Lung microvascular endothelial cell (primary cell): ENCODE measurements at regions not wholly inside any gene's neighbourhood (a gene's known extent, or its start where the extent isn't known, plus 50 kb on each side); places are given as distances from the start of the nearest gene placed in this dataset.
"Not testable (repeated sequence)": the region's sequence is repeated elsewhere in the genome, so short reads cannot be mapped to it uniquely, and the experiment has no call there.

Source experiments
- DNase-seq, 2 donors: peaks; one replicate each; pipeline versions ENCODE4 v3.0.0 to v3.0.0-alpha.2; 2010; ENCODE audit warnings: low read depth in 2 of 2

DNA sequence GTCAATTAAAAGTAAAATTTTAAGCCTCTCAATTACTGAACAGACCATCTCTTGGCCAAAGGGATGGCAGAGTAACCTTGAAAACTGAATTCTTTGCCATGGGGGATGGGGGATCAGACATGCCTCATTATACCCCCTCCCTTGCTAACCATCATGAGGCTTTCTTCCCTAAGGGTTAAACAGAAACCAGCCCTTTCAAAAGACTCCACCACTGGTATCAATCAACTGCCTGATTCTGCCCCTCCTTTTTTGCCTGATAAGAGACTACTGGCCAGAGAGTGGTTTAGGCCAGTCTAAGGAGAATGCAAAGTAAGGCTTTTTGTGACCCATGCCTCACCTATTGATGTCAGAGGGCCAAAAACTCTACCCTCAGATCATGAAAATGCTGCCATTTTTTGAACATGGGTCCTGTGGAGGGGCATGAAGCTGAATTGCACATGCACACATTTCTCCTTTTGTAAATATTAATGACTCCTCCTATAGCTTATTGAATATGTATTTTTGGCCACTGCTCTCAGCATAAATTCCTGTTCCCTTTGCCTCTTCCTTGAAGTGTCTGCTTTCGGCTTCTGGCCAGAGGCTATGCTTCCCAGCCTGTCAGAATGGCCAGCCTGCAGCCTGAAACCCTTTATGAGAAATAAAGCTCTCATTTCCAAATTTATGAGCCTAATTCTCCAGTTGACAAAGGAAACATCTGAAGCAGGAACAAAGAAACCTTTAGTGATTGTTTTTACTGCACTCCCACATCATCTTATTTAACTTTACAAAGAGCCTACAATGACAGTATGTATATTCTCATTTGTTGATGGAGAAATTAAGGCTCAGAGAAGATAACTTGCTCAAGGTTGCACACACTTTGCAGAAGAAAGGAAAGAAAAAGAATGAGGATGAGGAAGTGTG lies 270.7 kb upstream of the CELF4 start:
- no peak for DNase-seq

DNA sequence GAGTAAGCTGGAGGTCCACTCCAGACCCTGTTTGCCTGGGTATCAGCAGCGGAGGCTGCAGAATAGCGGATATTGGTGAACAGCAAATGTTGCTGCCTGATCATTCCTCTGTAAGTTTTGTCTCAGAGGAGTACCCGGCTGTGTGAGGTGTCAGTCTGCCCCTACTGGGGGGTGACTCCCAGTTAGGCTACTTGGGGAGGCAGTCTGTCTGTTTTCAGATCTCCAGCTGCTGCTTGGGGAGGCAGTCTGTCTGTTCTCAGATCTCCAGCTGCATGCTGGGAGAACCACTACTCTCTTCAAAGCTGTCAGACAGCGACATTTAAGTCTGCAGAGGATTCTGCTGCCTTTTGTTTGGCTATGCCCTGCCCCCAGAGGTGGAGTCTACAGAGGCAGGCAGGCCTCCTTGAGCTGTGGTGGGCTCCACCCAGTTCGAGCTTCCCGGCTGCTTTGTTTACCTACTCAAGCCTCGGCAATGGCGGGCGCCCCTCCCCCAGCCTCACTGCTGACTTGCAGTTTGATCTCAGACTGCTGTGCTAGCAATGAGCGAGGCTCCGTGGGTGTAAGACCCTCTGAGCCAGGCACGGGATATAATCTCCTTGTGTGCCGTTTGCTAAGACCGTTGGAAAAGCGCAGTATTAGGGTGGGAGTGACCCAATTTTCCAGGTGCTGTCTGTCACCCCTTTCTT lies 266.6 kb upstream of the CELF4 start:
- DNase-seq, result not testable (repeated sequence)

DNA sequence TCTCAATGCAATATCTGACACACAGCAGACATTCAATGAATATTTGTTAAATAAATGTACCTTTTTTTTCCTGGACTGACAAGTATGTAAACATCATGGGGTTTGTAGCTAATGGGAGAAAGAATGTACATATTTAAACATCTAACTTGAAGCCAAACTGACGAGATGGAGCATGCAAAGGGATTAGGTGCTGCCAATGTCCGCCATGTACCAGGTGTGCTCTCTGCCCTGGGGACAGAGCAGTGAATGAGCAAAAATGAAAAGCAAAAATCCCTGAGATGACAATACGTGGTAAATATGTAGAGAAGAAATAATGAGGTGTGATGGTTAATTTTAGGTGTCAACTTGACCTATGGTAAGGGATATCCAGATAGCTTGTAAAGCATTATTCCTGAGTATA lies 247.4 kb upstream of the CELF4 start:
- no peak for DNase-seq

DNA sequence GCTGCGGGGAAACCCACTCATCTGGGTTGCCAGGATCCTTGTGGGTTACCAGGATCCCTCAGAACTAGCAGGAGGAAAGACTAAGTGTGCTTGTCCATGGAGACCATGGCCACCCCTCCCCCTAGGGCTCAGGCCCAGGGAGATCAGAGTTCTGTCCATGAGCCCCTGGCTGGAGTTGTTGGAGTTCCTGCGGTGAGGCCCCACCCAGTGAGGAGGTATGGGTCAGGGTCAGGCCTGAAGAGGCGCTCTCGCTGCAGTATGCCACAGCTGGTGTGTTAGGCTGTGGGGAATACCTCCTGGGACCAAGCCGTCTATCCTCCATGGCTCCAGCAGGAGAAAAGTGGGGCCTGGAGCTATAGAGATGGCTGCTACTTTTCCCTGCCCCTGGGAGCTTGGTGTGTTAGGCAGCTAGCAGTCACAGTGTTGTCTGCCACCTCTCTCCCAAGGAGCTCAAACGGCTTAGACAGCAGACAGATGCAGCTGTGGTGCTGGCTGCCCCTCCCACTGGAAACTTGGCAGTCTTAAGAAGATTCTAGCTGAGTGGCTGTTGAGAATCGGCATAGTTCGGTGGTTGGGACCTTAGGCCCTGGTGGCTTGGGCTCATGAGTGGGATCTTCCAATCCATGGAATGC lies 240.3 kb upstream of the CELF4 start:
- DNase-seq, result no peak

DNA sequence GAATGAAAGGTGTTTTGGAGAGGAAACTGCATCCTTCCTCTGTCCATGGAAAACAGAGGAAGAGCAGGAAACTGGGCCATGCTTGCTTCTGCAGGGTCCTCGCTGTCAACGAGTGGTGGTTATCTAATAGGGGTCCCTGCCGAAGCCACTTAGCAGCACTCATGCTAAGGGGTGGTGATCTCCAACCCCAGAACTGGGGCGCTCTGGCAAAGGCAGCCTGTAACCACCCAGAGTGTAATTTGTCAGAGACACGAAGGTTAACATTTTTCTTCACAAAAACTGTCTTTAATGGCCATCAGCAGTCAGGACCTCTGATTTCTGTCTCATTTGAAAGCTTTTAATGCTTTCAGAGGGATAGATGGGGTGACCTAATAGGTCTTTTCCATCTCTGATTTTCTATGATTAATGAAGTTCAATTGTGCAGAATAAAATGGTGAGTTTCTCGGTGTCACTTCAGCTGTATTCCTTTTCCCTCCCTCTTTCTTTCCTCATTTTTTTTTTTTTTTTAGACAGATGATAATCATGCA lies 231.3 kb upstream of the CELF4 start:
- no peak for DNase-seq

DNA sequence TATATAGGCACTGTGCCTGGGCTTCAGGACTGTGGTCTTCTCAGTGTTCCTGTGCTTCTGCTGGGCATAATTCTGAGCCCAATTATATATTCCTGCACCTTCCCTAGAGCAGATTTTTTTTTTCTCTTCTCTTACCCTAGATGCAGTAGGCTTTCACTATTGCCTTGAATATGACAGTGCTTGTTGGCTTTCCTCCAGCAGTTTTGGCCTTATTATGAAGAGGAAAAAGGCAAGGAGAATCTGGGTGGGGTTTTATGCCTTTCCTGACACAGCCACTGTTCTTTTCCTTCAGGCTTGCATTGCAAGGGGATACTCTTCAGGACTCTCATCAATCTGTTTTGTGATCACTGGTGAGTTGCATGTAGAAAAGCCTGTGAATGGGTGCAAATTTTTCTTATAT lies 221.9 kb upstream of the CELF4 start:
- no peak for DNase-seq

DNA sequence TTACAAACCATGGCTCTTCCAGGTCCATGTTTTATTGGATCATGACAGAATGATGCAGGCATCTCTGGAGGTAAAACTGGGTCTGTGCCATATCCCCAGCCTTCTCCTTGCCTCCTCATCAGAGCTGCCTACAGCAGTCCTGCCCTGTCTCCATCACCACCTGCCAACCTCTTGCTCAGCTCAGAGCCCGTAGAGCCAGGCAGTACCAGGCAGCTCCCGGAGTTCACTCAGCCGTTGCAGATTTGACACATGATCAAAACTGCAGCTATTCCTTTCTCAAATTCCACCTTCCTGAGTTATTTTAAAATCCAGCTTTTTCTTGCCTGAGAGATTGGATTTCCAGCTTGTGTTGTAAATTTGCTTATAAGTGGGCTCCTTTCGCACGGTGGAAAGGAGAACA lies 218.2 kb upstream of the CELF4 start:
- no peak for DNase-seq

DNA sequence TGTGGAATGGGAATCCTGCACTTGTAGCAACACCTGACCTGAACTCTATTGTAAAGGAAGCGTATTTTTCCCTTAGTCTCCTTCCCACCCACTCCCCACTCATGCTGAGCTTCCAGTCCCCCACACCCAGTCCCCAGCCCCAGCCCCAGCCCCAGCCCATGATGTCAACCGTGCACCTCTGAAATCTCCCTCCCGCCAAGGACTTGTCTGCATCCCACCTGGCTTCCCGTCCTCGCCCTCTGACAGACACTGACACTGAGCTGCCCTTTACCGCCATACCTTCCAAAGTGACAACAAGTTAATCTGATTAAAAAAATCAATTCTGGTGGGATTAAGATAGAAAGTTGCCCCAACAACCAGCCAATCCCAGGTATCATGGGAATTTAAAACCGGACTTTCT lies 213.6 kb upstream of the CELF4 start:
- no peak for DNase-seq

DNA sequence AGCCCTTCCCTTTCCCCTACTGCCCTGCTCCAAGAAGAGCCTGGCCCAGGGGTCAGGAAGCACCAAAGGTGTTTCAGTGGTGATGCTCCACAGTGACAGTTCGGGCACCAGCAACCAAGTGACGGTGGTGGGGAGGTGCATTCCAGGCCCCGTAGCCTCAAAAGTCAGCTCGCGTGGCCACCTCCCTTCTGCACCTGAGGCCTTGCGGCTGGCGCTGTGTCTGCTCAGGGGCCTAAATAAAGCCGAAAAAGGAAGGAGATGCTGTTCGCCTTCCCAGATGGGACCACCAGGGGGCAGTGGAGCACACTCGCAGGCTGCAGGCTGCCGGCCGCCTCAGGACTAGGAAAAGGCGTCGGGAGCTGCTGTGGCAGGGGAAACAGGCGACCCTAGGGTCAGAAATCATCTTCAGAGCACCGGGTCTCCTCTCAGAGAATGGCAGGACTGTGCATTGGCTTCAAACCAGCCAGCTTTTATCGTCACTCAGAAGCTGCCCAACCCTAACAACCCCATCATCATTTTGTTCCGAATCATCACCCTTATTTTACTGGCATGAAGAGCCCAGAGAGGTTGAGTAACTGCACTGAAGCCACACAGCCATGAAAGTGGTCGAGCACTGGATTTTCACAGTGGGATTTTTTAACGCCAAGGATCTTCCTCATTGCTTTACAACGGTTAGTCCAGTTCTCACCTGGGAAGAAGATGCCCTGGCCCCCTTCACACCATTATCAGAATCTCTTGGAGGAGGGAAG lies 213.0 kb upstream of the CELF4 start:
- peak; percentile 37 to 59 for DNase-seq

DNA sequence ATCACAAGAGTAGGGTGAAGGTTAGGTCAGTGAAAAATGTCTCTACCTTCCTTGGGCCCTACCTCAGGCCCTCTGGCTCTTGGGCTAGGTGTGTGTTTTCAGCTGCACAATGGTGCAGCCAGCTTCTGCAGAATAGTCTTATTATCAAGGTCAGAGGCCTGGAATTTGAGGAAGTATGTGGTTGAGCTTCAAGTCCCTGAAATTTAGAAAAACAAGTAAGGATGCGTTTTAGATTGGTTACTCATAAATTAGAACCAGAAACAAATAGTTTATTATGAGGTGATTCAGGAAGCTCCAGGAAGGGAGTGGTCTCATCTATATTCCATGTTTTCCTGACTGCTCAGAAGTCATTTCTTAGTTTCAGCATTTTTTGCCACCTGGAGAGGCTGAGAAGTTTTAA lies 204.2 kb upstream of the CELF4 start:
- DNase-seq, result no peak

DNA sequence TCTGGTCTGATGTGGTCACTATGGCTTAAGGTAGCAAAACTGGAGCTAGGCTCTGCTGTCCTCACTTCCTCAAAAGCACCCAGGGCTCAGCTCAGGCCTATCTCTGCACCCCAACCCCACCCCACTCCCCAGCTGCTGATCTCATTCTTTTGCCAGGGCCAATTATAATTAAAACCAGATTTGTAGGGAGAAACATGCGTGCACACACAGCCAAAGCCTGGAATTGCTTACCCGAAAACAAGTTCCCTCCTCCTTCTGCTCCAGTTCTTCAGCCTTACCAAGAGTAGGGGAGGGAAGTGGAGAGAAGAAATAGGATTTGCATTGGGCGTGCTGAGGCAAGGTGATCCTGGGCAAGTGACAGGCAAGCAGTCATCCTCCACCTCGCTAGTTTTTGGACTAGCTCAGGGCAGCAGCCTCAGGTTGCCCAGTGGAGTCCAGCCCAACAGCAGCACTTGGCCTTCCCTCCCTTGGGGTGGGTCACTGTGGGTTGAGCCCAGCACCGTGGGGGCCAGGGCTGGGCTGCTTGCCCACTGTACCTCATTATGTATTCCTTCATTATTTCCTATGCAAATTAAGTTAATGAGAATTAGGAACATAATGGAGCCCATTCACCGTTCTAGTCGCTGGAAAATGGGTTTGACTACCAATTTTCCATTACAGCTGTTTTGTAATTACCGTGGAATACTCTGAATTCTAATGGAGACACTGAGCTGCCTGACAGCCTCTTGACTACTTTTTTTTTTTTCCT lies 199.1 kb upstream of the CELF4 start:
- DNase-seq, result no peak

DNA sequence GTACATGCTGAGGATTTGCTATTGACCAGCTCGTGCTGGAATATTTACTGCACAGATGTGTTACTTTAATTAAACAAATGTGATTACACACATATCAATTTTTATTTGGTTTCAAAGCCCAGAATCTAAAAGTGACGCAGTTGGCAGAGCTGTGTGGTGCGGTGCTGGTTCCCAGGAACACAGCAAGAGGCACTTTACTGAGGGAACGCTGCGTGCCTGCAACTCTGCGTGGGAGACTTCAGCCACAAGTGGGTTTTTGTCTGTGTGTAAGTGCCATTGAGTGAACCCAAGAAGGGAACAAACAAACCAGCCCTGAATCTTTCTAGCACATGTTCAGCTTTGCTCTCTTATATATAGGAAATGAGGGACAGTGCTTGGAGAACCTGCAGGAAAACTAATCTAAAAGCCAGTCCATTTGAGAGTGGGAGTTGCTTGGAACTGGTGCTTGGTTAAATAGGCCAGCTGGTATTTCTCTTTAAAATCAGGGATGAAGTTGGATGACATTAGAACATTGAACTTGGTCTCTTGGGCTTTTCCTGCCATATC lies 196.6 kb upstream of the CELF4 start:
- no peak for DNase-seq

DNA sequence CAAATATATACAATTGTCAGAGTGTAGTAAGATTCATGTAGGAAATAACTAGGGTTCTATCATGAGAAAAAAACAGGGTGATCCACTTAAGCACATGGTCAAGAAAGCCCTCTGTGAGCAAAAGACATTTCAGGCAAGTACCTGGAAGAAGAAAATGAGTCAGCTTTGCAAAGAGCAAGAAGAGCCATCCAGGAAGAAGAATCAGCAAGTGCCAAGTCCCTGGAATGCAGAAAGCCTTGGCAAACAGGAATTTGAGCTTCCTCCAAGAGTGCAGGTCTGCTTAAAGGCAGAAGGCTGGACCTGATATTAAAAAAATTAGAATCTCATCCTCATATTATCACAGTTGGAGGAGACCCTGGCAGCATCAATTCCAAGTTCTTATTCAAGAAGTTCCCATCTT lies 188.5 kb upstream of the CELF4 start:
- no peak for DNase-seq

DNA sequence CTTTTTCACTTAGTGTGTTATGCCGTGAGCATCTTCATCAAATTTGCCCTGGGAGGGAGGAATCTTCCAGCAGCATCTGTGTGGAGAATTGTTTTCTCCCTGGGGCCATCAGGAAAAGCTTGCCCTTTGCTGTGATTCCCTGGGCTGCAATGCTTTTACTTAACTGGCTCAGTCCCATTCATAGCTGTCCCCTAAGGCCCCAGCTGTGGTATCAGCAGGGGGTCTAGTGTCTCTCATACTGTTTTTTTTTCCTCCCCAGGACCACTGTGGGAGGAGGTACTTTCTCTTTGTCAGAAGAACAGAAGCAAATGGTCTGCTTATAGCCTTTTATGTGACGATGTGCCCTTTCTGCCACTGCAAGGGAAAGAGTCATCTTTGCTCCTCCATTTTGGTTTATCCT lies 176.8 kb upstream of the CELF4 start:
- no peak for DNase-seq

DNA sequence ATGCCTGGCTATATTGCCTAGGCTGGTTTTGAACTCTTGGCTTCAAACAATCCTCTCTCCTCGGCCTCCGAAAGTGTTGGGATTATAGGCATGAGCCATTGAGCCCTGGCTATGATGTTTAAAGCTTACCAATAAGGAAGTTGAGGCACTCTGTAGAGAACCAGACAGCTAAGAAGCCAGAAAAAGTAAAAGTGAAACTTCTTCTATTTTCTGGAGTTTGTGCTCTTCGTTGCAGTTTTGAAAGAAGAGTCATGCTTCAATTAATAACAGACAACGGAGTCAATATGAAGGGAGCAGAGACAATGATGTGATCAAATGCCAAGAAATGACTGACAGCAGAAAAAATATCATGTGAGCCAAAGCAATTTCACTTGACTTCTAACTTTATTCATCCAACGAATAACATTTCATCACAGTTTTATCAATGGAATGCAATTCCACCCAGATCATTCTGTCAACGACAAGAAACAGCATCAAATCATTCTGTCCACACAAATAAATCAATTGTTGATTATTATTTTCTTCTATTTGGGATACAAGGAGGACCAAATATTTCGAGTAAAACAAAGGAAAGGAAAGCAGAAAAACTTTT lies 175.5 kb upstream of the CELF4 start:
- no peak for DNase-seq

DNA sequence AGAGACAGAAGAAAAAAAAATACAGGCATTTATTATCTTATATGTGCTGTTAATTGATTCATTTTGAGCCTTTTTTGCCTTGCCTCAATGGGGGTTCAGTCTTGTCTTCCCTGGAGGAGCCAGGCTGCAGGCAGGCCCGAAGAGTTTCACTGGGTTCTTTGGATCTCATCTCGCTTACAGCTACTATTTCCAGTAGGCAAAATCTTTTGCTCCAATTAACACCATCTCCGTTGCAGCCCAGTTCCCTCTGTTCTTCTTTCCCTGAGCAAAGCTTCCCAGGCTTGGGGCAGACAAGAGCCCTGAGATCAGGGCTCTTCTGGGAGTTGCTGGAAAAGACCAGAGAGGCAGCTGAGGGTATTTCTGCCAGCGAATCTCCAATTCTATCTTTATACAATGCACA lies 168.8 kb upstream of the CELF4 start:
- no peak for DNase-seq

DNA sequence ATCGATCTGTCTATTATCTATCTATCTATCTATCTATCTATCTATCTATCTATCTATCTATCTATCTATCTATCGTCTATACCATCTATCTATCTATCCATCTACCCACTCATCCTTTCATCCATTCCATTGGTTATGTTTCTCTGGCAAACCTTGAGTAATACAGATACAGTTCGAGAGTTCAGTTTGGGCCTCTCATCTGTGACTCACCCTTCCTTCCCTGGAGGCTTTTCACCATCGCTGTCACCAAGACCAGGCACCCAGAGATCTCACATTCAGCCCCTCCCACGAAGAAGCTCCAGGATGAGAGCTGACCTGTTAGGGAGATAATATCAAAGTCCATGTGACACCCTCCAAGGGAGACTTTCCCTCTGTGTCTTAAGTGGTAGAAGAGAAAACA lies 164.1 kb upstream of the CELF4 start:
- no peak for DNase-seq

DNA sequence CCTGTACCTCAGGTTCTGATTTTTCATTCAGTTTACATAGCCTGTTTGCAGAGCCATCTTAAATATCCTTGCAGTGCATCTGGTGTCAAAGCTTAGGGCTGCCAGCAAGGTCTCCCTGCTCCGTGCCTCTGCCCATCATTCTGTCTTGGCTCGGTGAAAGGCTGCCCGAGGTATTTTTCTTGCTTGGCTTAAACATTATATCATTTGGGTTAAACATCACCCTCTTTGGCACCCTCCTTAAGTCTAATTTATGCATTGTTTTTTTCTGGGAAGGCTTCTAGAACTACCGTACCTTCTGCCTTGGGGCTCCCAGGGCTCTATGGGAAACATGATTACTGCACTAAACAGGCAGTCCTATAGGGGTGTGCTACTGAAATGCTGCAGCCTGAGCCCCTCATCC lies 158.6 kb upstream of the CELF4 start:
- no peak for DNase-seq

DNA sequence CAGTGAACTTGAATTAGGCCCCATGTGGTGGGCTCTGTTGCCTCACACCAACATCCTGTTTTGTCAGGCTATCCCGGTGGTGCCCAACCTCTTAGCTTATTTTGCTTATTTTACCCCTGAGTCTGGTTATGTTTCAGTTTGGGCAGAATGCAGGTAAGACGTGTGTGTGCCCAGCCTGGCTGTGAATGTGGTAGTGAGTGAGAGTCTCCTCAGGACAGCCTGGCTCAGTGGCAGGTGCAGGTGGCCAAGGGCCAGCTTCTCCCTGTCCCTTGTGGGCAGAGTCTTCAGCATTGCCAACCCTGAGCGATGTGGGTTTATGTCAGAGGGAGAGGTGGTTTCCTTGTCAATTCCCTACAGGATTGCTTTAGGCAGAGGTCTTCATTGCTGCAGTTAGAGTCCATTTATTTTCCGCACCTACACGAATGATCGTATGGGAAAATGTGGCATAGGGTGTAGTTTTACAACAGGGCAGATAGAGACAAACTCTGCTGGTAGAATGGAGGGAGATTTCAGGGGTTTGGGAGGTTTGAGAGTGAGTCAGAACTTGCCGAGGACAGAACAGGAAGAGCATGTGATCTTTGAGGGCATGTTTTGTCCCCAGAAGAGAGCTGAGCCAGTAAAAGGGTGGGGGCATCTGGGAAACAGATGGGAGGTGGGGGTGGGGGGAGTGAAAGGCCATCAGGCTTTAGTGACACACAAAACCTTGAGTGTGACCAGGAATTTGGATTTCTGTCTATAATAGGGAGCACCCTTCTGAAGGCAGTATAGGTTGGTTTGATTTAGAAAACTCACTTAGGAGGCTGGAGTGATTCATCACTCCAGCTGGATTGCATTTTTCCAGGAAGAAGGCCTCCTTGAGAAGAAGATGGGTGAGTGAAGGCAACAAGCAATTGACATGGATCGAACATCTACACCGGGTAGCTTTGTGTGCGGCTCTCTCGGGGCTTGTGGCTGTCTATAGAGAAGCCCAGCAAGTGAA lies 156.2 kb upstream of the CELF4 start:
- DNase-seq, result no peak
